GM19397 (cell line): ENCODE measurements at regions not wholly inside any gene's neighbourhood (a gene's known extent, or its start where the extent isn't known, plus 50 kb on each side); places are given as distances from the start of the nearest gene placed in this dataset.
"Not testable (repeated sequence)": the region's sequence is repeated elsewhere in the genome, so short reads cannot be mapped to it uniquely, and the experiment has no call there.

Experiments used
- ATAC-seq: cut with Tn5 transposase; IDR thresholded peaks from one replicate; pipeline ENCODE4 v1.9.1; 2021; ENCODE audit warnings: mild to moderate bottlenecking, moderate library complexity; ENCODE audit not compliant: unreplicated experiment

DNA sequence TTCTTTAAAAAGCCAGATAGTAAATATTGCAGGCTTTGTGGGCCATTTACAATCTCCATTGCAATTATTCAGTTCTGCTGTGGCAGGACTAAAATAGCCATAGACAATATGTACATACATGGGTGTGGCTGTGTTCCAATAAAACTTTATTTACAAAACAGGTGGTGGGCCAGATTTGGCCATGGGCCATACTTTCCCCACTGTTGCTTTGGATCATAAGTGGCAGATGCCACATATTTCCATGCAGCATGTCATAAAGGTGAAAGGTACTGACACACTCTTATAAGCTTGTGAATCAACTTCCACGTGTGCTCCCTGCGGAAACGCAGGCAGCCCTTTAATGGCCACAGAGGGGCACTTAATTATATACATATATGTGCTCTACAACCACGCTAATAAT is 244.4 kb upstream of the FOXN3 start:
- ATAC-seq, result no peak

DNA sequence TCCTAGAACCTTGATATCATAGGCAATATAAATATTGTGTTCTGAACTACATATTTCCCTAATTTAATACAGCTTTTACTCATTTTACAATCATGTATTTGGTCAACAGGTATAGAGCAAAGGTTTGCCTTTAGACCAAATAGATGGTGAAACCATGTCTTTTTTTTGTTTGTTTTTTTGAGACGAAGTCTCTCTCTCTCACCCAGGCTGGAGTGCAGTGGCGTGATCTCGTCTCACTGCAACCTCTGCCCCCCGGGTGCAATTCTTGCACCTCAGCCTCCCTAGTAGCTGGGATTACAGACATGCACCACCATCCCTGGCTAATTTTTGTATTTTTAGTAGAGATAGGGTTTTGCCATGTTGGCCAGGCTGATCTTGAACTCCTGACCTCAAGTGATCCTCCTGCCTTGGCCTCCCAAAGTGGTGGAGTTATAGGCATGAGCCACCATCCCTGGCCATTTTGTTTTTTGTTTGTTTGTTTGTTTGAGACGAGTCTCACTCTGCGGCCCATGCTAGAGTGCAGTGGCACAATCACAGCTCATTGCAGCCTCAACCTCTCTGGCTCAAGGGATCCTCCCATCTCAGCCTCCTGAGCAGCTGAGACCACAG is 243.7 kb upstream of the FOXN3 start:
- not testable (repeated sequence) for ATAC-seq

DNA sequence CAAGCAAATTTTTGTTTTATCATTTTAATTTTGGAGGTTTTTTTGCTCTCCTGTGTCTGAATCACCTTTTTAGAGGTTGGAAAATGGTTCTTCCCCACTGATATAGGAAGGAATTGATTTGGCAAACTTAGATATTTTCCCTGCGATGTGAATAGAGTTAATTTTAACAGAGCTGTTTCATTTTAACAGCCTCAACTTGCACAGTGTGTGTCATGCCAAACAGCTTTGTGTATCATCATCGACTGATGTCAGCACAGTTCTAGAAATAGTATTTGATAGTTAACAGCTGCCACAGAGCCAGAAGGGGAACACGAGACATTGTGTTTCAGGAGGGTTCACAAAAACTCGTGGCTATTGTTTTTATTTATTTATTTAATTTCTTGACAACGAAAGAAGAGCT is 243.1 kb upstream of the FOXN3 start:
- ATAC-seq, result no peak

DNA sequence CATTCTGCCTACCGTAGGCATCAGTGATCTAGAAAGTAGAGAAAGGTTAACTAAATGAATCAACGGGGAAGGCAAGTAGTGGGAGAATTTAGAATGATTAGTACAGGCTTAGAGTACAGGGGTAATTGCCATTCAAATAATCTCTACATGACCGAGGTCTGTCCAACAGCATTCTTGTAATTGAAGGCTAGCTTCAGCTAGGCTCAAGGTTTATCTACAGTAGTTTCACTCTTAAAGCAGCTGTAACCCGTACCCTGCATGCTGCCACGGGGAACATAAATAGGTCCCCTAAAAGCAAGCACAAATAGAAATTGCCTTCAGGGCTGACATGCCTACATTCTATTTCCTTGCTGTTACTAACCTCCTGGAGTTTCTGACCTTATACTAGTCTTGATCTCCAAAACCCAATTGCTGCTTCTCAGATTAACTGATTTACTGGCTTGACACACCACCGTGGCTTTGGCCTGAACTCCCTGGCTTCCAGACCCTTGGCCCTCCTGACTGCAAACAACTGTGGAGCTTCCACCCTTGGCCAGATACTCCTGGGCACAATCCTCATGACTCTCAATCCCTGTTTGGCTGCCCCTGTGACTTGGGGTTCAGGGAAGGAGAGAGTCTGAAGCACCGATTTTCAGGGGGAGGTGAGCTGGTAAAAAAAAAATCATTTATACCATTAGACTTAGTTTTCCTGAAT is 242.1 kb upstream of the FOXN3 start:
- ATAC-seq, result no peak

DNA sequence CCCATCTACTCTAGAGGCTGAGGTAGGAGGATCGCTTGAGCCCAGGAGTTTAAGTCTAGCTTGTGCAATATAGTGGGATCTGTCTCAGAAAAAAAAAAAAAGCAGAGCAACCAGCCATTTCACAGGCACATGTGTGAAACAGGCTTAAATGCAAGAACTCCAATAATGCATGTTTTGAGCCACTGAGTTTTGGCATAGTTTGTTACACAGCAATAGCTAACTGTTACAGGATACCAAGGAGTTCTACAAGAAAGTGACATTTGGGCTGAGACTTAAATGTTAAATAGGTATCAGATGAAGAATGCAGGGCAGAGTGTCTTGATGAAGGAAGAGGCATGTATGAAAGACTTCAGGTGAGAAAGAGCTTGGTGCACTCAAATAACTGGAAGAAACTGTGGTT is 240.0 kb upstream of the FOXN3 start:
- ATAC-seq, result no peak

DNA sequence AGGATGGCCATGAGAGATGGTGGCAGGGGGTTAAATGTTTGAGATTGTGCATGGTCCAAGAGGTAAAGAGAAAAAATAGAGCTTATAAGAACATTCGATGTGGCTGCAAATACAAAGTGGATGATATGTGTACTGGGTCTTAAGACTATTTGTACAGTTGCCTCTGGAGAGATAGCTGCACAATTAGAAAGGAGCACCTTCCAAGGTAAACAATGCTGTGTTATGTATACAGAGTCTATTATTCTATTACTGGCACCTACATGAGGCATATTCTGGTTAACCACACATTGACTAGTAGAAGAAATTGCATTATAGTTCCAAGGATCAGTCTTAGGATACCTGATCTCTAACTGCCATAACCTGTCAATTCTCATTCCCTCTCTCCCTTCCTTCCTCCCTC is 238.0 kb upstream of the FOXN3 start:
- ATAC-seq, result no peak

DNA sequence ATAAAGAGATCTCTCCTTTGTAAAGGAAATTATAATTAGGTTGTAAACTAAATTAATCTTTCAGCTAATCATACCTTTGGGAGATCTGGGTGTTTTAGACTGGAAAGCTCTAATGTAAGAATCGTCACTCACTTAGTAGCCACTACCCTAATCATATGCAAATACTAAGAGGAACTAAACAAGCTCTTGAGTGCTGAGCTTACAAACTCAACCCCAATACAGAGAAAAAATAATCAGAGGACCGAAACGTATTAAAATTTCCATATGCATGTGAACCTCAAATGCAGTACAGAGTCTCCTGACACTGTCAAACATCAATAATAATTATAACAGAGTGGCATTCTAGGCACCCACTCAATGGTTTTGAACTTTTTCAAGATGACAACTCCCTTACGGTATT is 235.3 kb upstream of the FOXN3 start:
- no peak for ATAC-seq

DNA sequence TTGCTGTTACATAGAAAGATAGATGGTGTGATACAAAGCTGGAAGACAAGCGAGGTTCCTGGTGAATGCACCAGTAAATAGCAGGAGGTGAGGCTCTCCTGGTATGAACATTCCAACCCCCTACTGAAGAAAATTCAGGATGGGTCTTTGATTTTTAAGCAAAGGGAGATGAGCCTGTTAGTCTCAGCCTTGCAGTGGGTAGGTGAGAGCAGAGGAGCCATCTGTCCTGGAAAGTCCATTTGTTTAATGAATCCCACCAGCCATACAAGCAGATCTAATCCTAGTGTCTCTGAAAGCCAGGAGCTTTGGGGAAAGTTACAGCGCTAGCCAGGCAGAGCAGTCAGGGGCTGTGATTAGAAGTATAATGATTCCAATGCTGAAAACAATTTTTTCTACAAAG is 234.8 kb upstream of the FOXN3 start:
- ATAC-seq, result no peak

DNA sequence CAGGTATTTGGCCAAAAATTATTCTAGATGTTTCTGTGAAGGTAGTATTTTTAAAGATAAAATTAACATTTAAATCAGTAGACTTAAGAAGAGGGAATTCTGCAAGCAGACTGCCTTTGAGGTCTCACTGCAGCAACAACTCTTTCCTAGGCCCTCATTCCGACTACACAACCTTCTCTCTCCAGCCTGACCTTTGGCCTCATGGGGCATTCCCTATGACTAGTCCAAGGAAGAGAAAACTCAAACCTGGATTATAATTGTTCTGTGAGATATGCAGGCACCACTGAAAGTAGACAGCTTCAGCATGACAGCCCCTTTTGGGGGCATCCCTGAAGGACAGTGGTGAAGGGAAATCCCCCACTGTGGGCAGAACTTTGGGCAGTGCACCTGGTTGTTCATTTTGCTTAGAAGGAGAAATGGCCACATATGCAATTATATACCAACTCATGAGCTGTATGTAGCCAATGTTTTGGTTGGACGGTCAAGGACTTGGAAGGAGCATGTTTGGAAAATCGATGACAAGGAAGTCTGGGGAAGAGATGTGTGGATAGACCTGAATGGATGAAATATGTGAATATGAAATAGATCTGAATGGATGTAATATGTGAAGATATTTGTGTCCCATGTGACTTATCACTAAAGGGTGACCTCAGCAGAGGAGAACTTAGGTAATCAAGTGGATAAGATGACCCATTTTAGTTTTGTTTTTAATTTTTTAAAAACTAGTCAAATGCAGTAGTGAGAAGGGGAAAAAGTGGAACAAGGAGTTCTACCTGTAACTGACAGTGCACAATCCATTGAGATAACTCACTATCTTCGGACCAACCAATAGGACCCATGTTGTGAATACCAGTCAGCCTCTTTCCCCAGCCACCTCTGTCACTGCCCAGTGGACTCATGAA is 233.3 kb upstream of the FOXN3 start:
- ATAC-seq, result no peak

DNA sequence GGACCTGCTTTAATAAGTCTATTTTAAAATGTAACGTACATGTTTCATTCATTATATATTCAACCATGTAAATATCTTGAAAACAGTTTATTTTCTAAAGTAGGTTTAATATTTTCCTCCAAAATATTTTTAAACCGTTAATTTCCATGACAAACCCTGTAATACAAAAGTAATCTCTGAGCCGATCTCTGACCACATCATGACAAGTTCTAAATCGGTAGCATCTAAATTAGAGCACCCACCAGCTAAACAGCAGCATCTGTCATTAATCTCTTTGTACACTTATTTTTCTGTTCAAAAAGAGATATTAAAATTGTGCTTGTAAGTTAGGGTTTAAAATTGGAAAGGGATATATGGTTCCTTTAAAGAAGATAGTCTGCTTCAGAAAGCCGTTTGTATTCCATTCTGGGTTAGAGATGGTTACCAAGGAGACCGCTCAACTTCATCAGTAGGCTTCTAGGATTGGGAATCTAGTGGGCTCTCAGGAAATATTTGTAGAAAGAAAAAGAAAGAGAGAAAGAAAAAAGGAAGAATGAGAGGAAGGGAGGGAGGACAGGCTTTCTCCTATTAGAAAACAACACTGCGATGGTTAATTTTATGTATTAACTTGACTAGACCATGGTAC is 232.5 kb upstream of the FOXN3 start:
- ATAC-seq, result no peak

DNA sequence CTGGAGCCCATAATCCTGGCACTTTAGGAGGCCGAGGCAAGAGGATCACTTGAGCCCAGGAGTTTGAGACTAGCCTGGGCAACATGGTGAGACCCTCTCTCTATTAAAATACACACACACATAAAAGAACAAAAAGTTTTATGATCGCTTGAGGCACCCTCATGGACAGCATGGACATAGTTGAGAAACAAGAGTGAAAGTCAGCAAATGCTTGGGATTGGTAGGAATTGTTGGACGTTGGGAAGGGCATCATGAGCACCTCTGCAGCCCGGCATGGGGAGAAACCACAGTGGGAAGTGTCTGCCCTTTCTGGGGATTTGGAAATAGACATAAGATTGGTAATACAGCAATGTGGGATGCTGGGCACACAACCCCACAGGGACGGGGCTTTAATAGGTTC is 231.9 kb upstream of the FOXN3 start:
- no peak for ATAC-seq

DNA sequence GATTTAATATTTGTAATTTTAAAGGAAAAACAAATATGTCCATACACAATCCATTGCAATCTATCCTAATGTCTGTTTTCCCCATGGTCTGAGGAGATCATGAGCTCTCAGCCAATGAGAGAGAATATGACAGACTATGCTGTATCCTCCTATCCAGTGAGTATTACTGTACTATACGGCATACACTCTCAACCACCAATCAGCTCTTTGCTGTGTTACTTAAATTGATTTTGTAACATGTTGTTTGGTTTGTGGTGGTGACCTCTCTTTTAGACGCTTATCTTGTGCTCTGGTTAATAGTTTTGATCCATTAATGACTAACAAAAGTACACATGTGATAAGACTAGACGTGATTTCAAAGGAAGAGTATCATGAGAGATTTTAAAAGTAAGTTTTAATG is 231.5 kb upstream of the FOXN3 start:
- ATAC-seq, result no peak

DNA sequence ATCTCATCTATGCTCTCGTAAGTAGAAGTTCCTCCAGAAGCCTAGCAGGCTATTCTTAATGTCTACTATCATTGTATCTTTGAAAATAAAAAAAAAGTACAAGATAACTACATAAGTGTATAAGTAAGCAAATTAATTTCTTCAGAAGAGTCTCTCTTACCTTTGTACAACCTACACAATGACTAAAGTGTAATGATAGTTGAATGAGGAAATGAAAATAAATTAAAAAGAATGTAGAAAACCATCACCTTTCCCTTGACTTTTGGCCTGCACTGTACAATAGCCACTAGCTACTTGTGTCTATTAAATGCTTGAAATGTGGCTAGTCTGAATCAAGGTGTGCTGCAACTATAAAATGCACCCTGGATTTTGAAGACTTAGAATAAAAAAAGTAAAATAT is 229.9 kb upstream of the FOXN3 start:
- ATAC-seq, result no peak

DNA sequence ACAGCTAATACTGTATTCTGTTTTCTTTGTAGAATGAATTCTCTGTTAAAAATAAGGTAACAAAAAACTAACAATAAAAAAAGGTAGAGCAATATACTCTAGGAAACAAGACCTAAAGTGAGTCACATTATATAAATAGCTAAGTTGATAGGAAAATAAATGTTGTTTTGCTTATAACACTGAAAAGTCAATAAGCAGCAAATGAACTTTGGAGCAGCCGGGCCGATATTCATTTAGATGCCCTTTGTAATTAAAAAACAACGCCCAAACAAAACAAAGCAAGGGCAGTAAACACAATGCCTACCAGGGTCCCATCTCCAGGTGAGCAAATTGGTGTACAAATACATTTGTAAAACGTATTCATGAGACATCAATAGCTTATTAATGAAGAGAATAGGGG is 227.6 kb upstream of the FOXN3 start:
- ATAC-seq, result no peak

DNA sequence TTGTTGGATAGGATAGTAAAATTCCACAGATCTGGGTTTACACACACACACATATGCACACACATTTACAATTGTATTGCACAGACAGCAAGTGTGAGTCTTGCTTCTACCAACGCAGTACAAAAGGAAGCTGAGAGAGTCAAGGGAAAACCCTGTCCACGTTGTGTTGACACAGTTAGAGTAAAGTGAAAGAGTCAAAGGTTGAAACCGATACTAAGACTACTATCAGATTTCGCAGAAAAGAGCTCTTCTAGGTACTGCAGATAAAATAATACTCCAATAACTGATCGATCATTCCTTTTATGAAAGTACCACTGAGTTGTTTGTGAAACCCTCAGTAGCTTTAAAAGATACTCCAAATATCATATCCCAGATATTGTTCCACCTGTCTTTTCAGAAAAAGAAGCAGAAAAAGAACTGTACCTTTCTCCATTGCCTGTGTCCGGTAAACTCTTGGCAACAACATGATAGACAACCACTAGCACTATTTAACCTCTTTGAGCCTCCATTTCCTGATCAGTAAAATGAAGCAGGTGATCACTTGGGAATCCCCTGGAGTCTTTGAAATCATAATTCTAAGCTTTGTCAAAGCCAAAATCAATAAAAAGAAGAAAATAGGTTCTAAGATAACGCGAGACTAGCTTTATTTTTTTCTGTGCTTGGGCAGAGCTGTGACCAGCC is 224.6 kb upstream of the FOXN3 start:
- ATAC-seq, result peak; percentile 95

DNA sequence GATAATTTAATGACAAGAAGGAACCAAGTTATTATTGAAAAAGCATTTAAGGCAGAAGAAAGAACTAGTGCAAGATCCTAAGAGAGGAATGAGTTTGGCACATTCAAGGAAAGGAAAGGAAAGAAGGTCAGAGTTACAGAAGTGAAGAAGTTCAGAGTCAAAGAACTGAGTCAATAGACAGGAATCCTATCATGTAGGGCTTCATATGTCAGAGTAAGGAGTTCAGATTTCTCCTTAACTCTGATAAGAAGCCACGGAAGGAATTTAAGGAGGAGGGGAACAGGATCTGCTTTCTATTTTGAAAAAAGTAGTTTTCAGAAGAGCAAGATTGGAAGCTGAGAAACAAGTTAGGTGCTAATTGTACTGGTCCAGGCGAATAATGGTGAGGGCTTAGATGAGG is 223.1 kb upstream of the FOXN3 start:
- ATAC-seq, result no peak

DNA sequence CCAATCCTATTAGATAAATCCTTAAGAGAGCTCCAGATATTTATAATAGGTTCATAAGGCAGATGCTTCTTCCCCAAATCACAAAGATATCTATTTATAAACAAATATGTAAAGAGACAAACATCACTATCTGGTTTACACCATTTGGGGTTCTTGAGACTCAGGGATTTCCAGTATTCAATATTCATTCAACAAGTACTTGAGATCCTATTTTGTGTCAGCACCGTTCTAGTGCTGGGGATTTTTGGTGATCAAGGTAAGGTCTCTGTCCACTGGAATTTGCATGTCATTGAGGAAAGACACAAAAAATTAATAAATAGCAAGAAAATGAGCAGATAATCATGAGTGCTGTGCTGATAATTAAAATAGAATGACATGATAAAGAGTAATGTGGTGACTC is 222.7 kb upstream of the FOXN3 start:
- ATAC-seq, result no peak

DNA sequence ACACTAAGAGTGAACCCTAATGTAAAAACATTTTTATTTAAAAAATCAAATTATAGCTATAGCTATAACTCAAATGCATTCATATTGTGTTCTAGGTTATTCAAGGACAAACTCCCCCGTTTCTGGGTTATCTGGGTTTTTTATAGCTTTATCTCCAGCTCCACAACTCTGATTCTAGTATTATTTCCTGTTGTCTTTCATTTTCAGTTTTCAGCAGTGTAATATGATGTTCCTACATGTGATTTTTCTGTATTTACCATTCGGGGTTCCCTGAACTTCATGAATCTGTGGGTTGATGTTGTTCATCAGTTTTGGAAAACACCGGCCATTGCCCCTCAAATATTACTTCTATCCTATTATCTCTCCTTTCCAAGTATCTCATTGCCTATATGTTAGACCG is 221.9 kb upstream of the FOXN3 start:
- no peak for ATAC-seq

DNA sequence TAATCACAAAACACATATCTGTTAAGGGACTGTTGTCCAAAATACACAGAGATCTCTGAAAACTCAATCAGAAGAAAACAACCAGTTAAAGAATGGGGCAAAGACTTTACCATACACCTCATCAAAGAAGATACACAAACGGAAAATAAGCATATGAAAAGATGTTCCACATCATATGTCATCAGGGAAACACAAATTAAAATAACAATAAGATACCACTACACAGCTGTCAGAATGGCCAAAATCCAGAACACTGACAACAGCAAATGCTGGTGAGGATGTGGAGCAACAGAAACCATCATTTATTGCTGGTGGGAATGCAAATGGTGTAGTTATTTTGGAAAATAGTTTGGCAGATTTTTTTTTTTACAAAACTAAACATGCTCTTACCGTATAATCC is 220.5 kb upstream of the FOXN3 start:
- ATAC-seq, result no peak

DNA sequence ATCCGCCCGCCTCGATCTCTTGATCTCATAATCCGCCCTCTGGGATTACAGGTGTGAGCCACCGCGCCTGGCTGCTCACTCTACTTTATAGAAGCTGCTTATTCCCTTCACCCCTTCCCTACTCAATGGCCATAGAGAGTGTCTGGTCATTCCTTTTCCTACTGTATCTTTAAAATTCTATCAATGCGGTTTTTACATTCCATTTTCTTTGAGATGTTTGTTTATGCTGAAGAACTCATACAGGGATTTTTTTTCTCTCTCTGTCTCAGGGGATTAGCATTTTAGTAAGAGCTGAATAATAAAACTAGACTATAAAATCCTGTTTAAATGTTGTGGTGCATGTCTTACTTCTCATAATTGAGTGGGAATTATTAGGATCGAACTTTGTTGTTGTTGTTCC is 218.6 kb upstream of the FOXN3 start:
- ATAC-seq, result no peak

DNA sequence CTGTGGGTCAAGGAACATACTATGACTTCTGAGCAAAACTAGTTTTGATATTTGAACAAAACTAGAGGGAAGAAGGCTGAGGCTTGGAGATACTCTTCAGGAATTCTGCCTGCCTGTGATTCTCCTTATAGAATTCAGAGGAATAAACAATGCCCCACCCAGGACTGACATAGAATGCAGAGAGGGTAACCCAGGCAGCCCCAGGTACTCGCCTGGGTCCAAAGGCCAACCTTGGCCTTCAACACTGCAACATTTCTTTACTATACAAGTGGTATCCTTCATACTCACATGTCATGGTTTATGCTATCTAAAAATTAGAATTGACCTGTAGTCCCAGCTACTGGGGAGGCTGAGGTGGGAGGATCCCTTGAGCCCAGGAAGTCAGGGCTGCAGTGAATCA is 217.0 kb upstream of the FOXN3 start:
- no peak for ATAC-seq
